GM19239 (cell line): ENCODE measurements at regions not wholly inside any gene's neighbourhood (a gene's known extent, or its start where the extent isn't known, plus 50 kb on each side); places are given as distances from the start of the nearest gene placed in this dataset.

Source experiments
- DNase-seq: peaks from one replicate; pipeline ENCODE4 v3.0.0; 2011; ENCODE audit warnings: low spot score; ENCODE audit not compliant: insufficient read length
- FAIRE-seq: peaks from 2 replicates; lab custom pipeline; 2011; peaks lifted over from hg19 to GRCh38; lab: Jason Lieb, UNC

DNA sequence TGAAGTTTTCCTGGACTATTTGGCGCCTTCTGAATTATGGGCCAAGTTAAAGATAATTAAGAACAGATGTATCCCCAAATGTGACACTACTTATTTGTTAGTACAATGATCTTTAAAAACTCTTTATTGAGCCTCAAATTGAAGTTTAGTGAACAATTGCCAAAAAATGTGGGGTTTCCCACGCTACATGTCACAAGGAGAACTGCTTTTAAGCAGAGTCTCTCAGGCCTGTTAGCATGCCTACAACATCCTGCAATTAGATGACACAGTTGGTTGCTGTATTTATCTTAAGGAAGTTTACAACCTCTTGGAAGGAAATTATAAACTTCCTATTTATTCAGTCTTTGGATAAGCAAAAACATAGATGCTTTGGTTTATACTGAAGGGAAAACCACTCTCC is 733.0 kb downstream of the TNS3 start:
- DNase-seq (no peak), FAIRE-seq (no peak)

DNA sequence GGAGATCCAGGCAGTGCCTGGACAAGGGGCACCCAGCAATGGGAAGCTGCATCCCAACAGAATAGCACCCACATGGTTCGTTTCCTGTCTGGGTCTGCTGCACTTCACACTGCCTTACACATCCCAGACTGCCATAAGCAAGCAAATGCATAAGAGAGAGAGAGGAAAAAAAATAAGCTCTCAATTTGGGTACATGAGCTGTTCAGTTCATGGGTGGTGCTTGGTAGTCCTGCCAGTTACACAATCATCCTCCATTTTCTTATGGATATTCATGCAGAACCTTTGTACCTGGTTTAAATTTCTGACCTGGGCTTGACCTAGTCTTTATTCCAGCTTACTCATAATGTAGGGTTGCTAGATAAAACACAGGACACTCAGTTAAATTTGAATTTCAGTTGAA is 733.6 kb downstream of the TNS3 start:
- FAIRE-seq (no peak), DNase-seq (no peak)

DNA sequence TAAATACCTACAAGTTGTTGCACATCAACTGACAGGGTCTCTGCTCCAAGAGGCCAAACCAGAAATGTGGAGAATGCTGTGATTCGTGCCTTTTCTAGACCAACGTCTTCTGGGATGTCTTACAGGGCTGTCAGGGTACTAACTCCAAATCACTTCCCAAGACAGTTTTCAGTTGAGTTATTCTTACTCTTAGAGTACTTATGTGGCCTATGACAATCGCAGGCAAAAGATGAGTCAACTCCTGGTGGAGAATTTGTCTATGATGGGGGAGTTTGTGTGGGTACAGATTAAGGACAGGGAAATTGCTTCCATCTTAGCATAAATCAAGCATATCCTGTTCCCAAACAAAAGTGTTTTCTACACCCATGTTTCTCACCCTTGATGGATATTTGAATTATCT is 734.8 kb downstream of the TNS3 start:
- DNase-seq, result no peak
- no peak for FAIRE-seq

DNA sequence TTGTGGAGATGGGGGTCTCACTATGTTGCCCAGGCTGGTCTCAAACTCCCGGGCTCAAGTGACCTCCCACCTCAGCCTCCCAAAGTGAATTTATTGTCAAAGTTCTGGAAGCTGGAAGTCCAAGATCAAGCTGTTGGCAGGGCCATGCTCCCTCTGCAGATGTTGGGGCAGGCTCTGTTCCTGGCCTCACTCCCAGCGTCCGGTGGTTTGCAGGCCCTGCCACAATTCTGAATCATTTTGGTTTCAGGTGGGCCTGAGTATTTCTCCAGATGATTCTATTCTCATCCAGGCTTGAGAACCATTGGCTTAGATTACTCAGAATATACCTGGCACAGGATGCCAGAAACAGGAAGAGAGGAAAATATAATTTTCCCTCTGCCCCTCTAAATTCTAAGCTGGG is 737.4 kb downstream of the TNS3 start:
- FAIRE-seq (no peak), DNase-seq (no peak)

DNA sequence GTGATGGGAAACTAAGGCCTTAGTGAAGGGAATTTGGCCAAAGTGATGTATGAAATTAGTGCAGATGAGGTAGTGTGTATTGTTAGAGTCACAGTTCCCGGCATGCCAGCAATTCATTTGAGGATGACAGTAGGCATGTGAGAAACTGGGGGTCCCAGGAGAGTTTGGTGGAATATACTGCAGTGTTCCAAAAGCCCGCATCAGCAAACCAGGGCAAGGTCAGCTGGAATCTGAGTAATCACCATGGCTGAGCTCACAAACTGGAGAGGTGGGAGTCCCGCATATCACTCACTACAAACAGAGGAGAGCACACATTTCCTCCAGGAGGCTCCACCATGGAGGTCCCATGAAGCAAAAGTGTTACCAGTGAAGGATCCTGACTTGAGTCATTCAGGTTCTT is 740.7 kb downstream of the TNS3 start:
- DNase-seq (no peak), FAIRE-seq (no peak)

DNA sequence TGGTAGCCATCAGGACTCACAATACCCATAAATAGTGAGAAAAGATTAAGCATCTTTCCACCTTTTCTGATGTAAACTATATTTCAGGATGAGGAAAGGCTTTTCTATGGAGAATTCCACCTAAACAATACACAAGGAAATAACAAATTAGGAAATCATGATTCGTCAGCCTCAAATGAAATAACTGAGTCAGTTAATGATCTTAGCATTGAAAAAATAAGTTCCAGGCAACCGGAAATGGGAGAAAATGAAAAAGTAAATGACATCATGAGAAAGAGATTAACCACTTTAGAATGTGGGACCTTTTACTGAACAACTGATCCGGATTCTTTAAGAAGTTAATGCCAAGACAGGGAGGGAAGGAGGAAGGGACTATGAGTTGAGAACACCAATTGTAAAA is 742.3 kb downstream of the TNS3 start:
- DNase-seq (no peak), FAIRE-seq (no peak)

DNA sequence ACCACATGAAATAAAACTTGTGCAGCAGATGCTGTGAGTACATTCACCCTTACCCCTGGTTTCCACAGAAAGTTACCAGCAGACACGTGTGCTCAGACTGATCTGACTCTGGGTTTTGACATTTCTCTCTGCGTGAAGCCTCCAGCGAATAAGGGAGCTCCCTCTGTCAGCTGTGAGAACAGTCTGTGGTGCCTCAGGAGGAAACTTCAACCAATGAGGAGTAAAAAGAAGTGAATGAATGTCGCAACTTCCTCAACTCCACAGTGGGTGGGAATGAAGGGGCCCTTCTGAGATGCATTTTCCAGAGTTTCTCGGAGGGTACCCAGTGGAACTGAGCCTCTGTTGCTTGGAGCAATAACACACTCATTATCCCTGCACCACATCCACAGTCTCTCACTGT is 743.4 kb downstream of the TNS3 start:
- FAIRE-seq, result no peak
- DNase-seq, result no peak

DNA sequence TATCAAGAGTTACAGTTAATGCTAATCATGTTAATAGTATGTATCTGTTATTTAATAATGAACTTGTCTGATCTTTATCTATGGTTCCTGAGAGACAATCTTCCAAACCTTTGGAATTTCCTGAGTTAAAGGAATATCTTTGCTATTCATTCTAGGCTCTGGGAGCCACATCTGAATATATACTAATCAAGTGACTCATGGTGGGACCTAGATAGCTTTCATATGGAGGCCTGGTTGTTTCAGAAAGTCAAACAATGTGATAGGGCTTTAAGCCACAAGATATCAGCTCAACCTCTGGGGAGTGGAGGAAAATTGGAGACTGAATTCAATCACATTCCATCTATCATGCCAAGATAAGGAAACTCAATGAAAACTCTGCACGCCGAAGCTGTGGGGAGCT is 746.4 kb downstream of the TNS3 start:
- DNase-seq, result no peak
- no peak for FAIRE-seq

DNA sequence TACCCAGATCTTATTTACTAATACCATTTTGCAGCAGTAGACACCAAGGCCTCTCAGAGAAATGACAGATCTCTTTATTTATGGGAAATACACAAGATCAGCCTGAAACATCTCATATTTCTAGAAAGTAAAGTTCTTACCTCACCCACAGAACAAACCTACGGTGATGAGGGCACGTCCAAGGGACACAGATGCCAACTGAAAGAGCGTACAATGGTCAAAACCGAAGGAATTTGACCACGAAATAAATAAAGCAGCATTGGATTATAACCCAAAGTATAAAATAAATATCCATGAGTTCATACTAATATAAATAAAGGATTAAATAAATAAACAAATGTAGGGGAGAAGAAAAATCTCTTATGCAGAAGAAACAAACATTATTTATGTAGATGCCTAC is 747.0 kb downstream of the TNS3 start:
- FAIRE-seq (no peak), DNase-seq (no peak)

DNA sequence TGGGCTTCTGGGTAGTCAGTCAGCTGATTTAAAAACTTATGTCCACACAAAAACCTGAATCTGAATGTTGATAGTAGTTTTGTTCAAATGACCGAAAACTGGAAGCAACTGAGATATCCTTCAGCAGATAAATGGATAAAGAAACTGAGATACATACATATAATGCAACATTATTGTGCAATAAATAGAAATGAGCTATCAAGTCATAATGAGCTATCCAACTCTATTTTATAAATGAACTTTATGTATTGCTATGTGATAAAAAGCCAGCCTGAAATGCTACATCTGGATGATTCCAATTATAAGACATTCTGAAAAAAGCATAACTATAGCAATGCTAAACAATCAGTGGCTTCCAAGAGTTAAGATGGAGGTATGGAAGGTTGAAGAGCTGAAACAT is 748.7 kb downstream of the TNS3 start:
- FAIRE-seq (no peak), DNase-seq (no peak)

DNA sequence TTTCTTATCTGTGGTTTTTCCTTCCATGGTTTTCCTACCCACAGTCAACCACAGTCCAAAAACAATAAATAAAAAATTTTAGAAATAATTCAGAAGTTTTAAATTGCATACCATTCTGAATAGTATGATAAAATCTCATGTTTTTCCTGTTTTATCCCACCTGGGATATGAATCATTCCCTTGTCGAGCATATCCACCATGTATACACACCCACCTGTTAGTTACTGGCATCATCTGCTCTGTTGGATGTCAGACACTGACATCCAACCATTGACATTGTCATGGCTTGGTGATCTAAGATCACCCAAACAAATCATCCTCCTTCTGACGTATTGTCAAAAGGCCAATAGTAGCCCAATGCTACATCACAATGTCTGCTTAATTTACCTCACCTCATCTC is 749.8 kb downstream of the TNS3 start:
- no peak for FAIRE-seq

DNA sequence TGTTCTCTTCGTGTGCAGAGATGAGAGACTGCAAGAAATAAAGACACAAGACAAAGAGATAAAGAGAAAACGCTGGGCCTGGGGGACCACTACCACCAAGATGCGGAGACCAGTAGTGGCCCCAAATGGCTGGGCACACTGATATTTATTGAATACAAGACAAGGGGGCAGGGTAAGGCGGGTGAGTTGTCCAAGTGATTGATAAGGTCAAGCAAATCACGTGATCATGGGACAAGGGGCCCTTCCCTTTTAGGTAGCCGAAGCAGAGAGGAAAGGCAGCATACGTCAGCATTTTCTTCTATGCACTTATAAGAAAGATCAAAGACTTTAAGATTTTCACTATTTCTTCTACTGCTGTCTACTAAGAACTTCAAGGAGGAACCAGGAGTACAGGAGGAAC is 762.1 kb downstream of the TNS3 start:
- DNase-seq, result no peak

More for the DNA sequence above, 749.8 kb downstream of the TNS3 start:
- DNase-seq, result no peak

DNA sequence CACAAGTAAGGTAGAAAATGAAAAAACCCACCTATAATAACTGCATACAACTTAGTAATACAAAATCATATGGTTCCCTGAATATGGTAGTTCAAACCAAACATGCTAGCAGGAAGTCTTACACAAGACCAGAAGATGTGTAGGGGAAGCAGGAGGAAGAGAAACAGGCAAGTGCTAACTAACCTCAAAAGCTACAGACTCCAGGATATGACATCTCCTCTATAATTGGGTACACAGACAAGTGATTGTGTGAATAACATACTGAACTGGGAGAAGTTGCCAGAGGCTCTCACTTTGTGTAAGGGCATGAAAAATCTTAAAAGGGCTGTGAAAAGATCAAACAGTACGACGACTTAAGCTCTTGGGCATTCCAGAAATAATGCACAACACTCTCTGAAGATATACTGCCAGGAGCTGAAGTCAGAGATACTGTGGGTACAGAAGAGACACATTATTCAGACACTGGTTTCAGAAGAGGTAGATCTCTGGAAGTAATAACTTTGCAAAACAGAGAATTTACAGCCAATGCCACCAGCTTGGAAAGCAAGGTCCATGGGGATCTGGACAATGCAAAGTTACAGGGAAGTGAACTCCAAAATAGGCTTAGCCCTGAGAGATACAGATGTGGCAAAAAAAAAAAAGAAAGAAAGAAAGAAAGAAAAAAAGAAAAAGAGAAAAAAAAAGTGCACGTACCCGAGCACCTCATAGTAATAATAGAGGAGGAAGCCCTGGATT is 767.2 kb downstream of the TNS3 start:
- no peak for DNase-seq
- no peak for FAIRE-seq

More for the DNA sequence above, 762.1 kb downstream of the TNS3 start:
- no peak for FAIRE-seq

DNA sequence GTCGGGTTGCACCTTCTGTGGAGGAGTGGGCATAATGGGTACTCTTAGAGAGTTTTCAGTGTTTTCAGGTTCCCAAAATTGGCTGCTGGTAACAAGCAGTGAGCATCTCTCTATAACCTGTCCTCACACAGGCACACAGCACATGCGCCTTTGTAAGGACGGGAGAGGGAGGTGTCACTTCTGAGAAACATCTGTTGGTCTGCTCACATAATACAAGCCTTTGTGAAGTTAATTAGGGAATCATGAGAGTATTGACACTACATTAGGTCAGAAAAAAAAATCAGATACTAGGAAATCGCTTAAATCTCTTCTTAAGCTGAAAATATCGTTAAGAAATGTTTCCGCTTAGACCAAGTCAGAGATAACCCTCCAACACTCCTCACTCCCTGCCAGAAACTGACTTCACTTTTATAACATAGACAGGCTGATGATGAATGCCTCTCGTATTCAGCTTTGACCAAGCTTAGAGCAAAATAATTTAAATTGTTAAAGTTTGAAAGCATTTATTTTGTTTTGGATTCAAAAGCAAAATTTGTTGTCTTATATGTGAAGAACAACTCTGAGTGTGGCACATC is 769.7 kb downstream of the TNS3 start:
- FAIRE-seq (no peak), DNase-seq (no peak)

DNA sequence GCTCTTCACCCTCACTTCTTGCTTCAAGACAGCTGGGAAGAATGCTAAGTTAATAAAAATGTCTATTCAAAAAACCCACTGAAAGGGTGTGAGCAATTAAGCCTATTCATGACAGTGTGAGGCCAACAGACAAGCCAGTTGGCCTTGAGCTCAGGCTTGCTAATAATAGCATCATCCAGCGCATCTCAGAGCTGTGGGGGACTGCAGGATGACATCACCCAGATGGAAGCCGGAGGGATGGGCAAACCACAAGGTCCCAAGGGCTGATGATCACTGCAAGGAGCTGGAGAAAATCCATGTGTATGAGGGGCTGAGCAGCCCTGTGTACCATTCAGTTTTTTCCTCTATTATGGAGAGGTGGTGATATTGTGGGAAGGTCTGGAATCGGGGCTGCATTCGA is 770.4 kb downstream of the TNS3 start:
- FAIRE-seq (no peak), DNase-seq (no peak)

DNA sequence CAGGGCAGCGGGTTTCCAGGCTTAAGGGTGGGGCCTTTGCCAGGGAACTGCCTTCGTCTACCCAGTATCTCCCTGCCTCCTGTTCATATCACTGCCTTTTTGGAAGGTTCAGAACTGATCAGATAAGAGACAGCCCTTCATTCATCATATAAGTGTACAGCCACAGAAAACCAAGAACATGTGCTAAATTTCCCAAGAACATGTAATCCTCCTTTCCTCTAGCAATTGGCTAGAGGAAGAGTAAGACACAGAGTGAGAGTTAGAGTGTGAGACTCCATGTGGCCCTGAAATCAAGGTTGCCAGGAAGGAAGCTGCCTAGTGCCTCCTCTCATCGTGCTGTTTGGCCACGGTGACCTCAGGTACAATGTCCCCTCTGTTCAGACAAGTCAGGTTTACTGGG is 770.9 kb downstream of the TNS3 start:
- FAIRE-seq (no peak), DNase-seq (no peak)

DNA sequence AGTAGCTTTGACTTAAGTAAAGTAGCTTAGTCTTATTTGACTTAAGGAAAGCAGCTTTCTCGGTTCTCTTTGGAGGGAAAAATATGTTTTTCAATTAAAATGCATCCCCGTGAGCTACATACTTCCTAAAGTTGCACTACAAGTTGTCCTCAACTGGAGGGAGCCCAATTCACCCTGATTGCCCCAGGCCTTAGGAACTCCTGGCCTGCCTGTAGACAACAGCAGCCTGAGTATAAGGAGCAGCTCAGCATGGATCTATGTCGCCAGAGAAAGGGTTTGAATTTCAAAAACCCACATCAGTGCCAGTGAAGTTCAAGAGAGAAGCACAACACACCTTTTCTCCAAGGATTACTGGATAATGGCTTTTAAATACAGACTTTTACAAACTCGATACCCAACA is 772.0 kb downstream of the TNS3 start:
- DNase-seq, result no peak
- FAIRE-seq, result no peak

DNA sequence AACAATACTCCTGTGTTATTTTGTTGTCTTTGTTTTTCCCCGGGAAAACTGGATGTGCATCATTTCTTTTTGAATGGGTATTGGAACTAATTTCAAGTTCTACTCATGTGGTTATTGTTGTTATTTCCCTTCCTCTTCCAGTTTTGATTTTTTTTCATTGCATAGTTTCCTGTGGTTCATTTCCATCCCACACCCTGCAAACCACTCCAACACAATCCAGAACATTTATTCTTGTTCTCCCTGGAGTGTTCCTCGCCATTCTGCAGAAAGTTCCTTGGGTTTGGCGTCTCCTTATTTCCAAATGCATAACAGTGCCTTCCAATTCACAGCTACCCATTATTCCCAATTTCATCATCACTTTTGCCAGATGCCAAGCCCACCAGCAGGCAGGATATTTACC is 775.1 kb downstream of the TNS3 start:
- DNase-seq (no peak), FAIRE-seq (no peak)

DNA sequence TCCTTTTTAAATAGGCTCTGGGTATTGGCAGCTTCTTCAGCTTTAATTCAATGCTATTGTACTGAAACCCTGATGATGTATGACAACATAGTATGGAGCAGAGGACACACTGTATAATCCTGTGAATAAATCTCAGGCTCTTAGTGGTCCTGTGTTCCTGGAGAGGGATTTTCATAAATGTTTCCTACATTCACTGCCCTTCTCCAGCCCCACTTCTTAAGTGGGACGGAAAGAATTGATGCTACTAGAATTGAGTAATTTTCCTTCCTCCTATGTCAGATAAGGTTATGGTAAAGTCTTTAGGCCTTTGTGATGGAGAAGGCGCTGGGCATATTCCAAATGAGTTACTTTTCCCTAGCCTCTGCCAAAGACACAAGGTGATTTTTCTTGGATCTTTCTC is 779.4 kb downstream of the TNS3 start:
- DNase-seq (no peak), FAIRE-seq (no peak)

DNA sequence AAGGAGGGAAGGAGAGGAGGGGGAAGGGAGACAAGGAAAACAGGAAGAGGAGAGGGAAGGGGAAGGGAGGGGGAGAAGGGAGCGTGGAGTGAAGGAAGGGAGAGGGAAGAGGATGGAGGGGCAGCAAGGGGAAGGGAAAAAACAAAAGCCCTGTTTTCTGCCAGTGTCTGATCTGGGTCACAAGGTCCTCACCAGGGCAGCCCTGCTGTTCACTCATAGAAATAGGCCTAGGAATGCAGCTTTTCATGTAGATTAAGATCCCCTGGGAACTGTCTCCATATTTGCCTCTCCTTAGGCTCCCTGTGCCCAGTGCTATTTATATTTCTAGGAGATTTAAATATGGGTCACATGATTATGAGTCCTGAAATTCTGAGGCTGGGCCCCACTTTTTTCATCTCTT is 790.7 kb downstream of the TNS3 start:
- no peak for DNase-seq

DNA sequence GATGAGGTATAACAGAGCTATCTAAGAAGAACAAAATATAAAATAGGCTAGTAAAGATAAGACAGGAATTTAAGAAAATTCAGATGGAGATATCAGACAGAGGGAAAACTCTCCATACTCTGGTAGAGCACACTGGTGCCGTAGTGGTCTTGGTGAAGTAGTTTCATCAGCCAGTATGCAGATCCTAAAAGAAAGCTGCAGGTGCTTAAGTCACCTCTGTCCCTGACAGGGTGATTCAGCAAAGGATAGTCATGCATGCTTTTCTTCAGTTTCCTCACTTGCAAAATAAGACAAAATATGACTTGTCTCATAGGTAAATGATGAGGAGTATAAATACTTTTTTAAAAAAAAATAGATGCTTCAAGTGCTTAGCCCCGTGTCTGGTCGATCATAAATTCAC is 794.9 kb downstream of the TNS3 start:
- DNase-seq (no peak), FAIRE-seq (no peak)

More for the DNA sequence above, 790.7 kb downstream of the TNS3 start:
- no peak for FAIRE-seq

DNA sequence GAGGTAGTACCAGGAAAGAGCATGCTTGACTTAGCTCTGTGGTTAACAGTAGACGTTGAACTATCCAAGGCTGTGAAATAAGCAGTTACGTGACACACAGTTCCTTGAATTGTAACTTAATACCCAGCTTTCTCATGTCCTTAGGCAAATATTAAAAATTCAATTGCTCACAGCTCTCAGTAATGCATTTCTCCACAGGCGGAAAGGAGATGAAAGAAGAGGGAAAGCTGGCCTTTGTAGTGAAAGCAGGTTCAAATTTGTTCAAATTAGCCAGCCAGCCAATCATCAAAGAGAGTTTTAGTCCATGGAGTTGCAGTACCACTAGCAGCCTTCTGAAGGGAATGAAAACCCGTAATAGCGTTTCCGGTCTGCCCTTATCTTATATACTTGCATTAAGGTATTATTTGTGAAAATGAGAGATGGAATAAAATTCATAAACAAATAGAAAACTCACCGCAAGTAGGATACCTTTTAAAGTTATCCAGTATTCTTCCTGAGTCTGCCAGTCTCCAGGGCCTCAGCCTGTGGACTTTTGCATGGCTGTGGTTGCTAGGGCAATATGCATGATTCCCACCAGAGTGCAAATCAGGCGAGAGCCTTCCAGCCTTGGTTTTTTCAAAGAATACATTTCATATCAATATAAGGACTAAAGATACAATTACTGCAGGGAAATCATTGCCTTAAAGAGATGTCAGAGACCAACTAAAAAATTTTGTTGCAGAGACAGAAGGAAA is 795.5 kb downstream of the TNS3 start:
- FAIRE-seq (no peak), DNase-seq (no peak)
